Spinal cord (tissue), 9 donors: ENCODE measurements at regions not wholly inside any gene's neighbourhood (a gene's known extent, or its start where the extent isn't known, plus 50 kb on each side); places are given as distances from the start of the nearest gene placed in this dataset.

Source experiments
- DNase-seq, 6 donors: peaks; one replicate each; pipeline versions ENCODE4 v3.0.0 to v3.0.0-alpha.2; 2013 to 2015; ENCODE audit warnings: low spot score in 6 of 6, low read depth in 4 of 6
- H3K27ac ChIP-seq: one replicate; pipeline ENCODE4 v1.5.1; 2013; ENCODE audit warnings: low read depth, low read length, control low read depth
- H3K27me3 ChIP-seq: one replicate; pipeline ENCODE4 v1.6.1; 2013; ENCODE audit warnings: low read length; ENCODE audit not compliant: control insufficient read depth, insufficient read depth
- H3K36me3 ChIP-seq: one replicate; pipeline ENCODE4 v1.6.1; 2013; ENCODE audit warnings: low read length; ENCODE audit not compliant: control insufficient read depth, insufficient read depth
- H3K4me1 ChIP-seq: one replicate; pipeline ENCODE4 v1.6.1; 2013; ENCODE audit warnings: low read length; ENCODE audit not compliant: control insufficient read depth, insufficient read depth
- H3K4me3 ChIP-seq: one replicate; pipeline ENCODE4 v1.5.1; 2013; ENCODE audit warnings: low read depth, low read length, control low read depth
- H3K9me3 ChIP-seq: one replicate; pipeline ENCODE4 v1.6.1; 2013; ENCODE audit warnings: low read length; ENCODE audit not compliant: control insufficient read depth, insufficient read depth
- WGBS: methylation state at CpG from one replicate; pipeline ENCODE4 v1.1.5; 2013; ENCODE audit warnings: missing lambda C conversion rate; ENCODE audit not compliant: insufficient coverage; 5-methylcytosine and 5-hydroxymethylcytosine counted together
- donor health status: healthy.

DNA sequence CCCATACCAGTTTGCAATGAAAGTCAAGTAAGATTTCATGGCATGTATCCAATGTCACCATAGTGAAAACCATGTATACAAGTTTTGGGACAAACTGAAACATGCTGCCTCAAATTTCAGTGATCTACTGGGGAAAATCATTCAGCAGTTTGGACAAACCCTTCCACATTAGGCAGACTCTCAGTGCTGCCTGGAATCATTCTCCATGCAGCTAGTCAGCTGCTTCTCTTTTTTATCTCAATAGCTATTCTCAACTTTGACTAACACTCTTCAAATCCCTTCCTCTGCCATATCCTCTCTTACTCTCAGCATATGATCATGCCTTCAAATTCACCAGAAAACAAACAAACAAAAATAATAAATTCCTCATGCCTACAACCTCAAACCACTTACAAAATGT, 323.3 kb downstream of the MAN2A1 start:
- Histone ChIP-seq H3K36me3 (no peaks in the 10 kb centered on the region), H3K9me3 (peaks cover 2% of the 10 kb centered on the region), H3K4me3 (no peak overlapping the region), H3K27me3 (no peaks in the 10 kb centered on the region), H3K27ac (no peak overlapping the region), H3K4me1 (no peaks in the 10 kb centered on the region)
- no peak for DNase-seq

- Histone ChIP-seq H3K9me3 (peaks cover 2% of the 10 kb centered on the region), H3K27ac (no peak overlapping the region), H3K36me3 (no peaks in the 10 kb centered on the region), H3K4me3 (no peak overlapping the region), H3K27me3 (no peaks in the 10 kb centered on the region), H3K4me1 (no peaks in the 10 kb centered on the region)
- no peak for DNase-seq
- WGBS: no CpG with 5 or more reads among the region's 2 CpGs
Observed at GRCh38 chr5:110017854-110018253, 328.1 kb downstream of the MAN2A1 start.

- Histone ChIP-seq H3K27me3 (no peaks in the 10 kb centered on the region), H3K36me3 (no peaks in the 10 kb centered on the region), H3K9me3 (no peaks in the 10 kb centered on the region), H3K4me3 (no peak overlapping the region), H3K4me1 (no peaks in the 10 kb centered on the region), H3K27ac (no peak overlapping the region)
- no peak for DNase-seq
- WGBS: 91% methylated on average over 5 of the region's 5 CpGs
Observed at GRCh38 chr5:110018509-110018908, 328.8 kb downstream of the MAN2A1 start.

DNA sequence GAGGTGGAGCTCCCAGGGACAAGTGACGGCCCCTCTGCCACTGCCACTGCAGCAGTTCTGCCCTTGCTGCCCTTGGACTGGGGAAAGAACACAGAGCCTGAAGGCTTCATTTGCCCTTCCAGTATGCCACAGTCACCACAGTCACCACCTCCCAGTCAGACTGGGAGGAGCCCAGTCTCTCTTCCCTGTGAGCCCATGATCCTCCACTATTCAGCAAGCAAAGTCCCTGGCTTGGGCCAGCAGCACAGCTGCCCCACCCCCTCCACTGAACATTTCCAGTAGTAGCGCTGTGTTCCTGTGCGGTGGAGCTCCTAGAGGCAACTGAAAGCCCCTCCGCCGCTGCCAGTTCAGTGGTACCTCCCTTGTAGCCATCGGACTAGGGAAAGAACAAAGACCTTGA, 329.4 kb downstream of the MAN2A1 start:
- Histone ChIP-seq H3K4me1 (no peaks in the 10 kb centered on the region), H3K9me3 (no peaks in the 10 kb centered on the region), H3K27me3 (no peaks in the 10 kb centered on the region), H3K4me3 (no peak overlapping the region), H3K36me3 (no peaks in the 10 kb centered on the region), H3K27ac (no peak overlapping the region)
- no peak for DNase-seq
- 94% methylated on average over 6 of the region's 6 CpGs for WGBS

DNA sequence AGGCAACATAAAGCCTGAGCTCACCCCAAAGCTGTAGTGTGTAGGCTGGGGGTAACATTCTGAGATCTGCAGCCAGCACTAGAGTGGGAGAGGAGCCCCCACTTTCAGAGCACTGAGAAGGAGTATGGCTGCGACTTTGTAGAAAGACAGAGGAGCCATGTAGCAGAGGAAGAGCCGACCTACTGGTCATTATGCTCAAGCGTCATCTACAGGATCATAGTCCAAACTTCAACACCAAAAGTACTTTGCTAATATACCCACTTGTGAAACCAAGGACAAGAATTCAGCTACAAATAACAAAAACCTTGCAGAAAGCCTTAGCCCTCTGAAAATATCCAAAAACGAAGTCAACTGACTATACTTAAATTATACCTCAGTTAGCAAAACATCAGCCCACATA, 330.1 kb downstream of the MAN2A1 start:
- no peak overlapping the region for H3K4me3 ChIP-seq
- H3K27me3 ChIP-seq: no peaks in the 10 kb centered on the region
- no peaks in the 10 kb centered on the region for H3K4me1 ChIP-seq
- no peaks in the 10 kb centered on the region for H3K36me3 ChIP-seq
- no peak for DNase-seq
- WGBS: 100% methylated on average over 3 of the region's 4 CpGs
- no peak overlapping the region for H3K27ac ChIP-seq
- no peaks in the 10 kb centered on the region for H3K9me3 ChIP-seq

GRCh38 chr5:110021251-110021650, 331.5 kb downstream of the MAN2A1 start:
- Histone ChIP-seq H3K27me3 (no peaks in the 10 kb centered on the region), H3K27ac (no peak overlapping the region), H3K4me3 (no peak overlapping the region), H3K36me3 (no peaks in the 10 kb centered on the region), H3K4me1 (no peaks in the 10 kb centered on the region), H3K9me3 (no peaks in the 10 kb centered on the region)
- 100% methylated on average over 1 of the region's 3 CpGs for WGBS
- no peak for DNase-seq

DNA sequence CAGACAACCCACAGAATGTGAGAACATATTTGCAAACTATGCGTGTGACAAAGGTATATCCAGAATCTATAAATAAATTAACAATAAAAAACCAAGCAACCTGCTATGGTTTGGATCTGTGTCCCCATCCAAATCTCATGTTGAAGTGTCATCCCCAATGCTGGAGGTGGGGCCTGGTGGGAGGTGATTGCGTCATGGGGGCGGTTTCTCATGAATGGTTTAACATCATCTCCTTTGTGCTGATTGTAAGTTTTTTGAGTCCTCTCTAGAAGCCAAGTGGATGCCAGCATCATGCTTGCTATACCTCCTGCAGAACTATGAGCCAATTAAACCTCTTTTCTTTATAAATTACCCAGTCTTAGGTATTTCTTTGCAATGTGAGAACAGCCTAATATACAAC, 335.4 kb downstream of the MAN2A1 start:
- no peak for DNase-seq
- Histone ChIP-seq H3K4me1 (no peaks in the 10 kb centered on the region), H3K4me3 (no peak overlapping the region), H3K27ac (no peak overlapping the region), H3K36me3 (no peaks in the 10 kb centered on the region), H3K27me3 (no peaks in the 10 kb centered on the region), H3K9me3 (no peaks in the 10 kb centered on the region)
- WGBS: no CpG with 5 or more reads among the region's 3 CpGs

DNA sequence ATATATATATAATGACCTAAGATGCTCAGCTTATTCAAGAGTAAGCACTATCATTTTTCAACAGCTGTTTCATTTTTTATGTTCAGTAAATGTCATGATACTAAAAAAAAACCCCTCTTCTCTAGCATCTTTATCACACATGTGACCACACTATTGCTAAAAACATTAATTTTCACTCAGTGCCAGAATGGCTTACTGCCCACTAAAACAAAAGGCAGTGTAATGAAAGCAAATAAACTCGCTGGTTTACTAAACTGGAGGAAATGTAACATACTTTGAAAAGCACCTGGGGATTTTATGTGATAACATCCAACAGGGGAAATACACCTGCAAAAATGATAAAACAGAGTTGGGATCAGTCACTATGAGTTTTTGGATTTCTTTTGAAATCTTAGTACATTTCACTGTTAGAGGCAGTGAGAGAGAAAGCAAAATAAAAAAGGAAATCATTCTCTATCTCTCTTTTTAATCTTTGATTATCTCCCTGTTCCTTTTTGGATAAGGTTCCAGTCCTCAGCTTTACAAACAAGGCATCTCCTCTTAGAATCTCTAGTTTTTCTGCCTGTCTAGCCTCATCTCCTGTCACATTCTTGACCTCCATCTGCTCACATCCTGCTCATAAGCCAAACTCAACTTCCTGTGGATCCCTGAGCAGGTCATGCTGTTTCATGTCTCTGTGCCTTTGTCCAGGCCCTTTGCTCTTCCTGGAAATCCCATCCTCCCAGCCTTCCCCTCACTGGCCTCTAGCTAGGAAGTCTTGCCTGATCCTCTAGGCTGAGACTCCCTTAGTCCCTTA, 338.0 kb downstream of the MAN2A1 start:
- WGBS: no CpG with 5 or more reads among the region's 1 CpG
- H3K27me3 ChIP-seq: no peaks in the 10 kb centered on the region
- no peak for DNase-seq
- no peaks in the 10 kb centered on the region for H3K4me1 ChIP-seq
- H3K36me3 ChIP-seq: no peaks in the 10 kb centered on the region
- no peaks in the 10 kb centered on the region for H3K9me3 ChIP-seq
- no peak overlapping the region for H3K27ac ChIP-seq
- no peak overlapping the region for H3K4me3 ChIP-seq

DNA sequence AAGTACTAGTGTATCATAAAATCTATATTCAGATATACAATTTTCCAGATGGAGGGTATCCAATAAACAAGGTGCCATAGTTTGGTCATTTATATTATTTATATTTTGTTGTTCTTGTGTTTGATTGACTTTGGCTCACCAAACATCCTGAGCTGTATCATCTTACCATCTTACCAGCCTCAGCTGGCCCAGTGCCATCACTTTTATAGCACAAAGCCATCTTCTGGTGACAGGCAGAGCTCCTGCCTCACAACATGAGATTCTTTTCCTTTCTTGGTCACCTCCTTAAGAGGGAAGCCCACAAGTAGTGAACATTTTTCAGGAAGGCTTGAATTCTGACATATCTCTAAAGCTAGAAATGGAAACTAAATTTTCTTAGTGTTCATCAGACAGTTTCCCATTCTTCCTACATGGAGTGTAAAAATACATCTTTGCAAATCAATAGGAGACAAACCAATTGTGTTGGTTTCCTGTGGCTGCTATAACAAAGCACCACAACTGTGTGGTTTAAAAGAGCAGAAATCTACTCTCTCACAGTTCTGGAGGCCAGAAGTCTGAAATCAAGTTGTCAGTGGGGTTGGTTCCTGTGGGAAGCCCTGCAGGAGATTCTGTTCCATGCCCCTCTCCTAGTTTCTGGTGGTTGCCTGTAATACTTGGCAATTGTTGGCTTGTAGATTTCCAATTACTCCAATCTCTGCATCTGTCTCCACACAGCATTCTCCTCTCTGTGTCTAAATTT, 341.8 kb downstream of the MAN2A1 start:
- Histone ChIP-seq H3K9me3 (no peaks in the 10 kb centered on the region), H3K4me3 (no peak overlapping the region), H3K4me1 (no peaks in the 10 kb centered on the region), H3K36me3 (no peaks in the 10 kb centered on the region), H3K27me3 (no peaks in the 10 kb centered on the region), H3K27ac (no peak overlapping the region)
- DNase-seq: no peak

DNA sequence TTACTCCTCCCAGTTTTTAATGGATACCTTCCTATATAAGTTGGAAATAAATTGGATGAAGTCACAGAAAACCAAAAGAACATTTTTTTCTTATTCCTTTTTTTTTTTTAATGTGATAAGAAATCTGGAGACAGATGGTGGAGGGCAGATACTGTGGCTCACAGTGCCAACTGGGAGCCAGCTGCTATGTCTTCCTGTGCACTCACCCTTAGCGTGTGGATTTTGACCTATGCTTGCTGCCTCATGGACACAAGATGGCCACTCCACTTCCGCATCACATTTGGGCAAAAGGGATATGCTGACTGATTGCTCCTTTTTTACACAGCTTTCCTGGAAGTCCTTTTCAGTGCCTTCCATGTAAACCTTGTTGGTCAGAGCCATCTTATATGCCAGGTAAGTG, 342.6 kb downstream of the MAN2A1 start:
- Histone ChIP-seq H3K36me3 (no peaks in the 10 kb centered on the region), H3K4me1 (no peaks in the 10 kb centered on the region), H3K27ac (no peak overlapping the region), H3K27me3 (no peaks in the 10 kb centered on the region), H3K4me3 (no peak overlapping the region), H3K9me3 (no peaks in the 10 kb centered on the region)
- 86% methylated on average over 2 of the region's 2 CpGs for WGBS
- no peak for DNase-seq
